Caco-2 (cell line): ENCODE measurements at regions not wholly inside any gene's neighbourhood (a gene's known extent, or its start where the extent isn't known, plus 50 kb on each side); places are given as distances from the start of the nearest gene placed in this dataset.

Source experiments
- BruUV-seq: library from RNA; stranded (reverse); fragments of 400-500 nt; replicated peaks from 2 replicates; lab custom pipeline; 2021; lab: Mats Ljungman, UMichigan
- CTCF ChIA-PET: fragments of 300-600 bp; sonication (Branson Sonifier 250); formaldehyde crosslinking; loops from one replicate; lab custom pipeline; 2022; ENCODE audit warnings: antibody characterized with exemption; lab: Charles Lee
- POLR2A ChIA-PET: fragments of 300-600 bp; sonication (Branson Sonifier 250); formaldehyde crosslinking; loops from one replicate; lab custom pipeline; 2022; ENCODE audit warnings: antibody characterized with exemption; lab: Charles Lee
- DNase-seq, 2 experiments: peaks; one replicate each; pipeline versions ENCODE4 v3.0.0 to v3.0.0-alpha.2; 2020 to 2022
- H3K27me3 ChIP-seq: replicated peaks from 2 replicates; pipeline ENCODE4 v1.6.0; 2011; ENCODE audit warnings: low read length; ENCODE audit not compliant: control insufficient read depth, insufficient read depth
- H3K36me3 ChIP-seq: 2 replicates; pipeline ENCODE4 v1.5.1; 2011; ENCODE audit warnings: low read length; ENCODE audit not compliant: control insufficient read depth, insufficient read depth
- H3K4me1 ChIP-seq: fragments of 250-450 bp; sonication (Bioruptor Pico); 2 replicates; pipeline ENCODE4 v1.5.1; 2020; ENCODE audit warnings: mild to moderate bottlenecking
- H3K4me3 ChIP-seq: 2 replicates; pipeline ENCODE4 v1.5.1; 2011; ENCODE audit warnings: low read depth, mild to moderate bottlenecking, control low read depth, low read length
- H3K9me3 ChIP-seq: fragments of 250-450 bp; sonication (Bioruptor Pico); 2 replicates; pipeline ENCODE4 v1.5.1; 2020; ENCODE audit warnings: mild to moderate bottlenecking, moderate library complexity
- H3K27ac Mint-ChIP-seq: one replicate; pipeline ENCODE4 v1.8.0; 2022; ENCODE audit warnings: mixed read lengths; ENCODE audit not compliant: unreplicated experiment
- H3K27me3 Mint-ChIP-seq: one replicate; pipeline ENCODE4 v1.8.0; 2022; ENCODE audit warnings: mixed read lengths; ENCODE audit not compliant: insufficient read depth, unreplicated experiment
- H3K36me3 Mint-ChIP-seq: one replicate; pipeline ENCODE4 v1.8.0; 2022; ENCODE audit warnings: mild to moderate bottlenecking, mixed read lengths; ENCODE audit not compliant: insufficient read depth, unreplicated experiment
- H3K4me1 Mint-ChIP-seq: one replicate; pipeline ENCODE4 v1.8.0; 2022; ENCODE audit warnings: low read depth, mixed read lengths; ENCODE audit not compliant: unreplicated experiment
- H3K4me3 Mint-ChIP-seq: one replicate; pipeline ENCODE4 v1.8.0; 2022; ENCODE audit warnings: mild to moderate bottlenecking, moderate library complexity, mixed read lengths; ENCODE audit not compliant: unreplicated experiment
- H3K9me3 Mint-ChIP-seq: one replicate; pipeline ENCODE4 v1.8.0; 2022; ENCODE audit warnings: mixed read lengths; ENCODE audit not compliant: unreplicated experiment
- CTCF ChIP-seq, 2 experiments: fragments of 200-600 bp in 1 of 2; IDR thresholded peaks; 1 replicate in 1 of 2; 2 replicates in 1 of 2; pipeline versions ENCODE4 v1.5.1 to v1.8.0; 2011 to 2022; ENCODE audit warnings: antibody characterized with exemption in 1 of 2, control low read depth in 1 of 2, inconsistent platforms in 1 of 2, low read depth in 1 of 2, low read length in 1 of 2, mild to moderate bottlenecking in 1 of 2, moderate library complexity in 1 of 2; ENCODE audit not compliant: insufficient read depth in 1 of 2, severe bottlenecking in 1 of 2, unreplicated experiment in 1 of 2
- intact Hi-C: fragments of 100-400 bp; cut with micrococcal nuclease; formaldehyde crosslinking; loops from one replicate; pipeline ENCODE4 v1.10.0; 2022; ENCODE audit not compliant: unreplicated experiment

- Mint-ChIP-seq H3K4me3 (no peak overlapping the region), H3K27me3 (no peaks in the 10 kb centered on the region), H3K27ac (no peak overlapping the region), H3K36me3 (no peaks in the 10 kb centered on the region), H3K9me3 (no peaks in the 10 kb centered on the region), H3K4me1 (no peaks in the 10 kb centered on the region)
- CTCF ChIA-PET, result interaction anchor here (0.6 kb wide), 1 partner anchor 844 kb away, joined by 3 read pairs; no protein-coding TSS in a partner anchor
- no peak for TF ChIP-seq CTCF (IDR thresholded peaks at IDR 0.05; ENCODE audit: insufficient read depth in 1 of 2, low read depth in 1 of 2, low read length in 1 of 2, severe bottlenecking in 1 of 2, unreplicated experiment in 1 of 2)
- Histone ChIP-seq H3K4me3 (no peak overlapping the region), H3K36me3 (no peaks in the 10 kb centered on the region), H3K4me1 (peaks cover 5% of the 10 kb centered on the region; the same call in 1 of the 2 replicates), H3K27me3 (no peaks in the 10 kb centered on the region), H3K9me3 (no peaks in the 10 kb centered on the region)
- POLR2A ChIA-PET, result no interaction called here
- no peak for DNase-seq
- intact Hi-C loops, result no loop called here
- no TSS peak for BruUV-seq
Measured at GRCh38 chr21:35611708-35612132, 448.6 kb downstream of the SETD4 start.

- no peak for DNase-seq
- intact Hi-C loops, result no loop called here
- Histone ChIP-seq H3K4me1 (no peaks in the 10 kb centered on the region), H3K27me3 (no peaks in the 10 kb centered on the region), H3K36me3 (no peaks in the 10 kb centered on the region), H3K4me3 (no peak overlapping the region), H3K9me3 (no peaks in the 10 kb centered on the region)
- TF ChIP-seq CTCF (IDR thresholded peaks at IDR 0.05; ENCODE audit: insufficient read depth in 1 of 2, low read depth in 1 of 2, low read length in 1 of 2, severe bottlenecking in 1 of 2, unreplicated experiment in 1 of 2), result no peak
- BruUV-seq, result no TSS peak
- H3K36me3 Mint-ChIP-seq, result no peaks in the 10 kb centered on the region
- POLR2A ChIA-PET, result no interaction called here
- no peaks in the 10 kb centered on the region for H3K27me3 Mint-ChIP-seq
- CTCF ChIA-PET, result interaction anchor here (0.6 kb wide), 1 partner anchor 325 kb away, joined by 3 read pairs; no protein-coding TSS in a partner anchor
- no peak overlapping the region for H3K4me3 Mint-ChIP-seq
- H3K9me3 Mint-ChIP-seq, result no peaks in the 10 kb centered on the region
- H3K4me1 Mint-ChIP-seq, result no peaks in the 10 kb centered on the region
- no peak overlapping the region for H3K27ac Mint-ChIP-seq
Measured at GRCh38 chr21:35609263-35609662, 451.1 kb downstream of the SETD4 start.

GRCh38 chr21:35607406-35607805 is 452.9 kb downstream of the SETD4 start:
- ChIA-PET CTCF (no interaction called here), POLR2A (no interaction called here)
- Mint-ChIP-seq H3K9me3 (no peaks in the 10 kb centered on the region), H3K36me3 (no peaks in the 10 kb centered on the region), H3K4me3 (no peak overlapping the region), H3K27me3 (no peaks in the 10 kb centered on the region), H3K27ac (no peak overlapping the region), H3K4me1 (no peaks in the 10 kb centered on the region)
- H3K9me3 ChIP-seq, result no peaks in the 10 kb centered on the region
- no peaks in the 10 kb centered on the region for H3K4me1 ChIP-seq
- no TSS peak for BruUV-seq
- H3K27me3 ChIP-seq, result no peaks in the 10 kb centered on the region
- DNase-seq, result no peak
- H3K36me3 ChIP-seq, result no peaks in the 10 kb centered on the region
- no peak overlapping the region for H3K4me3 ChIP-seq
- no peak for TF ChIP-seq CTCF (IDR thresholded peaks at IDR 0.05; ENCODE audit: insufficient read depth in 1 of 2, low read depth in 1 of 2, low read length in 1 of 2, severe bottlenecking in 1 of 2, unreplicated experiment in 1 of 2)
- intact Hi-C loops, result no loop called here
